Inflammatory macrophage (primary cell): ENCODE measurements at regions not wholly inside any gene's neighbourhood (a gene's known extent, or its start where the extent isn't known, plus 50 kb on each side); places are given as distances from the start of the nearest gene placed in this dataset.
"Not testable (repeated sequence)": the region's sequence is repeated elsewhere in the genome, so short reads cannot be mapped to it uniquely, and the experiment has no call there.

Experiments used
- DNase-seq, 2 donors: peaks; one replicate each; pipeline ENCODE4 v3.0.0-alpha.2; 2020 to 2022

DNA sequence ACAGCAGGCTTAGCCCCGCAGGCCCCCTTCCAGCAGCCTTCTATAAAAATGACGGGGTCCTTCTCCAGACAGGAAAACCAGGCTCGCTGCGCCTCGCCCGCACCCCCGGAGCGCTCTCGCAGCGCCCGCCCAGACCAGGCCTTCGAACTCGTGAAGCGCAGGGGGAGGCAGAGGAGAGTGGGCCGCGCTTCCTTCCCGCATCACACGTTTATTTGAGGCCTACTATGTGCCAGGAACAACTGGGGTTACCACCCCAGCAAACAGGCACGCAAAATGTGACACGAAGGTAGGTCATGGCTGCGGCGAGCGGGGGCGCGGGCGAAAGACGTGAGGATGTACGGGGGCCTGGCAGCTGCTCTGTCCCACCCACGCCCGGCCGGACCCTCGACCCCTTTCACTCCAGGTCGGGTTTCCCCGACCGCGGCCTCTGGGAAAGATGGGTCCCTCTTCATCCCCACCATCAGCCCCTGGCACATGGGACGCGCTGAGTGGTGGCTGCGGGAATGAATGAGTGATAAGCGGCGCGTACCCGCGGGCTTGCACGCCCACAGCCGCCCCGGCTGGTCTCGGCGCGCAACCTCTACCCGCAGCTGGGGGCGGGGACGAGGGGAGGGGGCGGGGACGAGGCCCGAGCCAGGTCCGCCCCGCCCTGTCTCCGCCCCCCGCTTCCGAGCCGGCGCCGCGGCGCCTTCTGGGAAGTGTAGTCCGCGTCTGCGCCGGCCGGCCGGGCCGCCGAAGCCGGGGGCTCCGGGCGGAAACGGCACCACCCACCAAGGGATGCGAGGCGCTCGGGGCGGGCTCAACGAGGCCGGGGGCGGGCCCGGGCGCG, 59.1 kb downstream of the ZNF467 start:
- peak; percentile 75 to 86 for DNase-seq

DNA sequence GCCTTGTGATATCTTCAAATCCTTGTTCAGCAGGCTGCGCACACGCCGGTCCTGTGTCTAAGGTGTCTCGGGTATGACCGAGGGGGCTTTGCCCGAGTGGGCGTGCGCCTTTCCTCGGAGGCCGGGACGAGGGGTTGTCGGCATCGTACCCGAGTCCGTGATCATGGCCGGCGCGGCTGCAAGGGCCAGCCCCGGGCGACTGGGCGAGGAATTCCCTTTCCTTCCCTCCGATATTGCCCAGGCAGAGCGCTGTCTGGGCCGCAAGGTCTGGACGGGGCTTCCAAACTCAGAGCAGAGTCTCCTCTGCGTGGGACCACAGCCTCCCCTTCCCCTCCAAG, 59.7 kb downstream of the ZNF467 start:
- DNase-seq = no peak

DNA sequence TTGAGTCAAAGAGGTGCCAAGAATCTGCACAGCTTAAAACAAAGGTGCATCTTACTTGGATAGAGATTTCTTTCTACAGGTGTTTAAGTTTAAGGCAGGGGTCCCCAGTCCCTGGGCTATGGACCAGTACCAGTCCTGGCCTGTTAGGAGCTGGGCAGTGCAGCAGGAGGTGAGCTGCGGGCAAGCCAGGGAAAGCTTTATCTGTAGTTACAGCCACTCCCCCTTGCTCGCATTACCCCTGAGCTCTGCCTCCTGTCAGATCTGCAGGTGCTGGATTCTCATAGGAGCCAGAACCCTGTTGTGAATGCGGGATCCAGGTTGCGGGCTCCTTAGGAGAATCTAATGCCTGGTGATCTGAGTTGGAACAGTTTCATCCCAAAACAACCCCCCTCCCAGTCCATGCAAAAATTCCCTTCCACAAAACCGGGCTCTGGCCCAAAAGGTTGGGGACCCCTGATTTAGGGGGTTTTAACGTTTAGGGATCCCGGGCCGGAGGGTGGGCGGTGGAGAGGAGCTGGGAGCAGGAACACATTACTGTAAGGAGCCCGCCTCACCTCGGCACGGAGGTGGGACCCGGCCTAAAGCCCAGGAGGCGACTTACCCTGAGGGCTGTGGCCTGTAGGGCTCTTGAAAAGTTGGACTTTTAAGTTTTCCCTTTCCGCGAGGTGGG, 60.2 kb downstream of the ZNF467 start:
- no peak for DNase-seq

DNA sequence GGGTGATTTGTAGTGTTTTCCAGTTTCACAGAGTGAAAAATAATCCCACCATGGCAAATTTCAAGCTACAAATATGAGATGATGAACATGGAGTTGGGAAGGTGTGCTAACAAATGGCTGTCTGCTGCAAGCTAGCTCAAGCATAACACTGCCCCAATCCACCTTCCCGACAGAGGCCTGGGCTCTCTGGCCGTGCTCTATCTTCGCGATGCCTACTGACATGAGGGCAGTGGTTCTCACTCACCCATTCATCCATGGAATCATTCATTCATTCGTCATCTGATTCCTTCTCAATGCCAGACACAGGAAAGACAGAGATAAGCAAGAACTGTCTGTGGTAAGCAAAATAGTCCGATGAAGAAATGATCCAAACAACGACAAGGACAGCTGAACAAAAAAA, 65.4 kb downstream of the ZNF467 start:
- no peak for DNase-seq

DNA sequence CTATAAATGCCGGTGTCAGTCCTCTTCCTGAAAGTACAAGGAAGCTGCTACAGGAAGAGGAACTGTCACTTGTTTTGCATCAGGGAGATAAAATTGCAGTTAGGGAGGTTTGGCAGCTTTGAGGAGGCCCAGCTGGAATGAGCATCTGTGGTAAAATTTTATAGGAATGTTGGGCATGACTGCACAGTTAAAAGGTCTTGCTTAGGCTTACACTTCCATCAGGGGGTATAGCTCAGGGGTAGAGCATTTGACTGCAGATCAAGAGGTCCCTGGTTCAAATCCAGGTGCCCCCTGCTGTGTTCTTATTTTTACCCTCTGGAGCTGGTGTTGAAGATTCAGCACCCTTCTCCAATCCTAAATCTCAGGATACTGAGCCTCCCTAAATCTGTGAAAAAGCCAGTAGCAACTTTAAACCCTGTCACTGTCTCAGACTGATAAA, 65.9 kb downstream of the ZNF467 start:
- DNase-seq = no peak

DNA sequence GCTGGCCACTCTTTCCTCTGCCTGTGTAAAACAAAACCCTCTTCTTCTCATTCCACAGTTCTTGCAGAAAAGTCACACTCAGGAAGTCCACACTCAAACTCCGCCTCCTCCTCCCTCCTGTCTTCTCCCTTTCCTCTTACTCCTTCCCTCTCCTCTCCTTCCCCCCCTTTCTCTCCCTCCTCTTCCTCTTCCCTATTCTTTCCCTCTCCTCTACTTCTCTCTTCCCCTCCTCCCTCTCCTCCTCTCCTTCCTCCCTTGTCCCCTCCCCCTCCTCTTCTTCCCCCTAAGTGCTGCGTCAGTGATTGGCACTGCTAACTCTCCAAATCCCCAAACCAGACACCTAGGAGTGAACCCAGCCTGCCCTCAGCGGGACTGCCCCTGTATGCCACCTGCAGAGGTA, 67.0 kb downstream of the ZNF467 start:
- DNase-seq = no peak

DNA sequence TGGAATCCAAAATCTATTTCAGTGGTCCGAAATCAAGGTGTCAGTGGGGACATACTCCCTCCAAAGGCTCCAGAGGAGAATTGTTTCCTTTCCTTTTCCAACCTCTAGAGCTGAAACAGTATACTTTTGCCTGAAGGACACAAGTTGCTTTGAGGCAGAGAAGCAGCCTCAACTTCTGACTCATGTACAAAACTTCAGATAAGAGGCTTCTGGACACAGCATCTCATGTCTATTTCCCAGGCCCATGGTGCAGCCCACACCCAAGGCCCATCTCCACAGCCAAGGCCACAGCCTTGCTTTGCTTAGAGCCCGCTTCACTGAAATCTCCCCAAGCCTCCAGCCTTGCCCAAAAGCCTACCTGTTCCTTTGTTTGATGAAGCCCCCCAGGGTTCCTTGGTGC, 68.9 kb downstream of the ZNF467 start:
- no peak for DNase-seq

DNA sequence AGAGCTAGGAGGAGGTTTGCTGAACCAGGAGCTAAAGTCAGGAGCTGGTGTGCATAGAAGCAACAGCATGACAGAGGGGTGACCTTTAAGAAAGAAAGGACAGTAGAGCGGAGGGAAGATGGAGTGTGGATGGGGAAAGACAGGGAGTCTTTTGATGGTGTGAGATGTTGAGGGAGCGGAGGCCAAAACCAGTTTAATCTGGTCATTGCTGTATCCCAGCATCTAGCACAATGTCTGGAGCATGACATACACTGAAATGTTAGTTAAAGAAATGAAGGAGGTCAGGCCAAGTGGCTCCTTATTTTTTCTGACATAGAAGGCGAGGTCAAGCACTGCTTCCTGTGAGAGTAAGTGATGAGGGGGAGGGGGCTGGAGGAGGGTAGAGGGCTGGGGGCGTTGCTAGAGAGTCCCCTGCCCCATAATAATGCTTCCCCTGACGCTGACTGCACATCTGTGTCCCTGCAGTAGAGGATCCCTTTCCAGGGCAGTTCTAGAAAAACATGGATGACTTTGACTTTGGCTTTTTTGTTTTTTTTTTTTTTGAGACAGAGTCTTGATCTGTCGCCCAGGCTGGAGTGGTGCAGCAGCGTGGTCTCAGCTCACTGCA, 70.2 kb downstream of the ZNF467 start:
- DNase-seq = no peak

DNA sequence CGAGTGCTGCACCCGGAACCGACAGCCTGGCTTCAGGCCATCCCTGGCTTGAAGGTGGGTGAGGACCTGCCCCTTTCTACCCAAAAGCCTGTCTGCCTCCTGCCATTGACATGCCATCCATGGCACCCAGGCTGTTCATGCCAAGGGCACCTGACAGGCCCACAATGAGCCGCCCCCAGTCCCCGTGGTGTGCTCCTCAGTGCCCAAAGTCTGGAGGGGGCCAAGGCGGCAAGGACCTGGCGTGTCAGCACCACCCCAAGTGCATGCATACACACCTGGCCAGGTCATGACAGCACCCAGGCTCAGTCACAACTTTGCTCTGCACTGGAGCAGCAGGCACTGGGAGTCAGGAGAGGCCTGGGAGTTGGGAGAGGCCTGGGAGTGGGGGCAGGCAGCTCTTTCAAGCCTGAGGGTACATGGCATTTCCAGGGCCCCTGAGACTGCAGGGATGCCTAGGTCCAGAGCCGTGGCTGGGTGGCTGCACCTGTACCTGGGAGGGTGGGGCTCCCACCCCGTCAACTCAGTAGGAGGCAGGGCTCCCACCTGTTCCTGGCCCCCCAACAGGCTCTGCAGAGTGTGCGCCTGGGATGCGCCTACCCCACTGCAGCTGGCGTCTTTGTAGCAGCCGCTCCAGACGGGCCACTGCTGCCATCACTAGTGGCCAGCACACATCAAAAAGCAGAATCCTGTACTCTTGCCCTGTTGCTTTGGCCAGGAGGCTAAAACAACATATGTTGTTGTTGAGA, 71.7 kb downstream of the ZNF467 start:
- no peak for DNase-seq

DNA sequence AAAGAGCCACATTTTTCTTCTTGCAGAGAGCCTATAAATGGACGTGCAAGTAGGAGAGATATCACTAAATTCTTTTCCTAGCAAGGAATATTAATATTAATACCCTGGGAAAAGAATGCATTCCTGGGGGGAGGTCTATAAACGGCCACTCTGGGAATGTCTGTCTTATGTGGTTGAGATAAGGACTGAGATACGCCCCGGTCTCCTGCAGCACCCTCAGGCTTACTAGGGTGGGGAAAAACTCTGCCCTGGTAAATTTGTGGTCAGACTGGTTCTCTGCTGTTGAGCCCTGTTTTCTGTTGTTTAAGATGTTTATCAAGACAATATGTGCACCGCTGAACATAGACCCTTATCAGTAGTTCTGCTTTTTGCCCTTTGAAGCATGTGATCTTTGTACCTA, 75.6 kb downstream of the ZNF467 start:
- not testable (repeated sequence) for DNase-seq

DNA sequence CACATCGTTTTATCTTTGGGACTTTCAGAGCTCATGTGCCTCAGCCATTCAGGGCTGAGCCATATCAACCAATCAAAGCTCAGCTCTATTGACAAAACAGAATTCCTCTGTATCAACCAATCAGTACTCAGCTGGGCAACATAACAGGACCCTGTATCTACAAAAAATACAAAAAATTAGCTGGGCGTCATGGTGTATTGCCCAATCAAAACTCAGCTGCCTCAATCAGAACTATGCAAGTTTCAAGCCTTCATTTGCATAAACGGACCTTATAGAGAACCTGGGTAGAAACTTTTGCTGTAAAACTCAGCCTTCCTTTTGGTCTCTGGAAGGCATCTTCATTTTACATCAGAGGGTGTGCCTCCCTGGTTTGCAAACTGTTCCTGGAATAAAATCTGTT, 77.1 kb downstream of the ZNF467 start:
- DNase-seq = no peak

DNA sequence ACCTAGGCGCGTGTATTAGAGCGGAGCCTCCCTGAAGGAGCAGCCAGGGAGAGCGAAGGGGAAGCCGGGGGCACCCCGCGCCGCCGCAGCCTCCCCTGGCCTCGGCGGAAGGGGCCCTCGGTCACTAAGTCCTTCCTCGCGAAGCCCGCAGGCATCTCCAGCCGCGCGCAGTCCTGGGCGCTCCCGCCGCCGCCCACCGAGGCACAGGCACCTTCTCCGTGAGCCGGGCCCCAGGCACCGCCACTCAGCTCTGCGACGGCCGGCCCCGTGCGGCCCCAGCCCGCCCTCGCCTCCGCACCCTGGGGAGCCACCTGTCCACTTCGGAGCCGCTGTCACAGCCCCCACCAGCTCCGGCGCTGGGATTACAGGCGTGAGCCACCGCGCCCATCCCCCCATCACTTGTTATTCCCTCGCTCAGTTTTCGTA, 80.8 kb downstream of the ZNF467 start:
- DNase-seq = no peak

DNA sequence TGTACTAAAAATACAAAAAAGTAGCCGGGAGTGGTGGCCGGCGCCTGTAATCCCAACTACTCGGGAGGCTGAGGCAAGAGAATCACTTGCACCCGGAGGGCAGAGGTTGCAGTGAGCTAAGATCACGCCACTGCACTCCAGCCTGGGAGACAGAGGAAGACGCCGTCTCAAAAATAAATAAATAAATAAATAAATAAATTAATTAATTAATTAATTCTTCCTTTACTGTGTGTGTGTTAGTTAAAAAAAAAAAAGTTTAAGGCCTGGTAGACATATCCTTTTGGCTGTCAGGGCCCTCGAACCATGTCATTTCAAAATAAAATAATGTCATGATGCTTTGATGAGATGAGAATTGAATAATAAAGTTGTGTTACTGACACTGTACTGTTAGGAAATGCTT, 81.3 kb downstream of the ZNF467 start:
- no peak for DNase-seq

DNA sequence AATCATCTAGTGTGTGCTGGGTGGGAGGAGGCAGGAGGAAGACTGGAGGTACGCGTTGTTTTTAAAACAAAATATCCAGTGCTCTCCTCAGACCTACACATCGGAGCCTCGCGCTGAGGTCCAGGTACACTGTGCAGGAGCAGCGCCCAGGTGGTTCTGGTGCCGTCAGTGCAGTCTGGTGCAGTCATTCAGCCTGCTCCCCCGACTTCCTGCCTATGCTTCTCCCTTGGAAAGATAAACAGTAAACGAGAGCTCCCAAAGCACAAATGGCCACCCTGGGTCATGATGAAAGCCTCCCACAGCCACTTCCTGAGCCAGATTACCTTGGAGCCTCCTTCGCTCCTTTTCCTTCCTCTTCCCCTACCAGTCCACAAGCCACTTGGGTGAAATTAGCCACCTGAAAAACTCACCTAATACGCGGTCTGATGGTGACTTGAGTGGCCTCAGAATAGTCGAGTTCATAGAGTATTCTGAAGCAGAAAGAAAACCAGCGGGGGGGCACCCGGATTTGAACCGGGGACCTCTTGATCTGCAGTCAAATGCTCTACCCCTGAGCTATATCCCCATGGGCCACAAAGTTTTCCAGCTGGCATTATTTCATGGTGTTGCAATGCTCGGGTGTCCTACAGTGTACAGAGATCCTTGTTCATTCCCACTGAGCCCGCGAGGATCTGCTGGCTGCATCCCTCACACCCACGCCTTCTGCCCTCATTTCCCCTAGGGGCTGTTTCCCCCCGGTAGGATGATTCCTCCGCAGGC, 82.5 kb downstream of the ZNF467 start:
- DNase-seq = peak in 1 of 2 donors; percentile 53

DNA sequence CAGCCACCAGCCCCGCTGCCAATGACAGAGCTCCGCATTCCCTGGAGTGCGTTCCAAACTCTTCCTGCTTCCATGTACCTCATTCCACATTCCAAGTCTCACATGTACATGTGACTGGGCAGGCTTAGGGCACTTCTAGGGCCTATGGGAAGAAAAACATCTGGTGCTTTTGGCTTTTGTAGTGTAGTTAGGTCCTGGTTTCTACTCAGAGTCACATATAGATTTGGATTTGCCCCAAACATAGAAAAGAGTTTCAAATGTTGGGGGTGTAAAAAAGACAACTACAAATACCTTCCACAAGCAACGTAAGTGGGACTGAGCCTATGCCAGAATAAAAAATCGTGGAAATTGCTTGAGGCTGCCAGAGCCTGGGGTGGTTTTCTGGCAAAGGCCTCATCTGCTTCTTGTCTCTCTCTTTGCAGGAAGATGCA, 84.1 kb downstream of the ZNF467 start:
- DNase-seq = no peak

DNA sequence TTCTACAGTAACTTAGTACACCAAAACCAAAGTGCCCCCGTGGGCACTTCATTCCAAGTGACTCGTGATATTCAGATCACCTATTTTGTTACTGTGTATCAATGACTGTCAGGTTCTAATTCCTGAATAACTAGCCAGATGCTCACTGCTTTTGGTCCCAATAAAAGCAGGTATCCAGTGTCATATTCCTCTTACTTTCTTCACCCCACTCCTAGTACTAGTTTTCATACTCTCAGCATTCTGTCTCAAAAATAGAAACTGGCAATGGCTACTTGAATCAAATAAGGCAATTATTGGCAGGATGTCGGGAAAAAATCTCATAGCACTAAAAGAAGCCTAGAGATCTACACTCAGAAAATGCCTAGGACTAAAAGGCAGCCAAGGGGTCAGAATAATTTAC, 84.6 kb downstream of the ZNF467 start:
- no peak for DNase-seq

DNA sequence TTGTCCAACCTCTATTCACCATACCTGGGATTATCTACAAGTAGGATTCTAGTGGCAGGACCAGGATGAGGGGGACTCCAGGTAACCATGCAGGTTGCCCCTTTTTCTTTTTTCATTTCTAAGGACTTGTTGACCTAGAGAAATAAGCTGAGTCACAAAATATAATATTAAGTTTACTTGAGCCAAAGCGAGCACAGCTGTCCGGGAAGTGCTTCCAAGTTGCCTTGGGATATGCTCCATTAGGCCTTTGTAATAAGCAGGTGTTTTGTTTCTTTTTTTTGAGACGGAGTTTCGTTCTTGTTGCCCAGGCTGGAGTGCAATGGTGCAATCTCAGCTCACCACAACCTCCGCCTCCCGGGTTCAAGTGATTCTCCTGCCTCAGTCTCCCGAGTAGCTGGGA, 85.6 kb downstream of the ZNF467 start:
- DNase-seq = not testable (repeated sequence)

DNA sequence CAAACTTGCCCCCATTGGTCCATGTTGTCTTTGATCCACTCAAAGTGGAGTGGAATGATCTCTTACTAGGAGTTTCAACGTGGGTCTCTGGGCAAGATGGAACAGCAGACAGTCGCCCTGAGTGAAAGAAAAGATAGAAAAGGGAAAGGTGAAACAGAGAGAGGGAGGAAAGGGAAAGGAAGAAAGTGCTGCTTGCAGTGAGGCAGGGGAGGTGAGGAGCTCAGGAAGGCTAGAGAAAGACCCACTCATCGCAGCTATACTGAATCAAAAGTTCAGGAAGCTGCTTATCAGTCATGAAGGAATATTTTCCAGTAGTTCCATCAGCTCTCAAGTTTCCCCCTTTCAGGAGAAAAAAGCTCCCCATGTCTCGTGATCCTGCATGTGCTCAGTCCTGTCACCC, 86.9 kb downstream of the ZNF467 start:
- DNase-seq = no peak

DNA sequence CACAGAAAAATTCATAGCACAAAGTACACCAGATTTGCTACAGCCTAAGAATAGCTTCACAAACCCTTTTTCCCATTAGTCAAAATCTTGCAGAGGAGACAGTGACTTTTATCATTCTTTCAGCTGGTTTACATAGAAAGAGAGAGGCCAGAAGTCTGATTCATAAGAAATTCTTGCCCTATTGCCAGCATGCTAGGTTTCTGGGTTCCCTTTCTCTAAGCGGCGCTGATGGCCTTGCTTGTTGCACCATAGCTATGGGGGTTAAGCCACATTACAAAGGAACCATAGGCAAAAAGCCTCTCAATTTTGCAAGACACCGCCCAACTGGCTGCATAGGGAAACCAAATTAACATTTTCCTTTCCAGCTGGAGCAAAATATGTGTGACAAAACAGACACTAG, 87.4 kb downstream of the ZNF467 start:
- DNase-seq = peak; percentile 85 to 87

DNA sequence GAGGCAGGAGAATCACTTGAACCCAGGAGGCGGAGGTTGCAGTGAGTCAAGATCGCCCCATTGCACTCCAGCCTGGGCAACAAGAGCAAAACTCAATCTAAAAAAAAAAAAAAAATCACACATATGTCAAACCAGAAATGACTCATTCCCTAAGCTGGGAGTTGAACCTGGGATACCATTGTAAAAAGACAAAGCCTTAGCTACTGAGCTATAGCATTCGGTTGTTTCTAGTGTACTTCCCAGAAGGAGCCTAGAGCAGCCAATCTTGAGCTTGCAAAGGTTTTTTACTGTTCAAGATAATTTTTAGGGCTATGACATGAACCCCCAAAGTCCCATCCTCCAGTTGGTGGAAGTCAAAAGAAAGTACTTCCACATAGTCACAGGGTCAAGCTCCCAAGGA, 87.9 kb downstream of the ZNF467 start:
- DNase-seq = no peak

DNA sequence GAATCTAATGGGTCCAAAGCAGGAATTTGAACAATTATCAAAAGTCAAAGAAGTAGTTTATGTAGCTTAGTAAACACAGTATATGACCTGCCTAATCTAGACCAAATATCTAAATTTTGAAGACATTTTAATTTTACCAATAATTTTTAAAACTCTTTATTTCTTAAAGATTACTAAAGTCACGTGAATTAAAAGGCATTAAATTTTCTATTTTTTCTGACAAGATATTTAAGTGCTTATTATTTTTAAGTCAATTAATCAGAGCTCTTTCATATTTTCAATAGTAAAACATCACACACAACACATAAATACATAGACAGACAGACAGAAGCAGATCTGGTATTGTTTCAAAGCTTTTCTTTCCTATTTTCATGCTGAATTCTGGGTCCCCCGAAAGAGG, 89.5 kb downstream of the ZNF467 start:
- no peak for DNase-seq

DNA sequence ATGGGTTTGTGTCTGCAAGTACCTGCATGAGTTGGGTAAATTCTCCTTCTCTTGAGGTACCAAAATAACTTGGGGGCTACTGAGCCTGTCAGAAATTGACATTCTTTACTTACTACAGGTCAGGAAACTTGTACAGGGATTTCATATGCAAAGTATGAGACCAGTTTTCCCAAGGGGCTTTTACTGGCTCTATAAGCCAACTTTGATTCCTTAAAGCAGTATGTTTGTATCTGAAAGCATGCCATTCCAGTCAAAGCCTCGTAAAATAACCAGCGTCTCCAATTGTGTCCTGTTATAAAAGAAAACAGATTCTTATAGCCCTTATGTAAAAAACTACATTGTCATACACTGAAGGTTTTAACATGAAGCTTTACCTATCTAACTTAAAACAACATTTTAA, 90.2 kb downstream of the ZNF467 start:
- no peak for DNase-seq
